ENCODE measurements at regions not wholly inside any gene's neighbourhood (a gene's known extent, or its start where the extent isn't known, plus 50 kb on each side); places are given as distances from the start of the nearest gene placed in this dataset.

DNA sequence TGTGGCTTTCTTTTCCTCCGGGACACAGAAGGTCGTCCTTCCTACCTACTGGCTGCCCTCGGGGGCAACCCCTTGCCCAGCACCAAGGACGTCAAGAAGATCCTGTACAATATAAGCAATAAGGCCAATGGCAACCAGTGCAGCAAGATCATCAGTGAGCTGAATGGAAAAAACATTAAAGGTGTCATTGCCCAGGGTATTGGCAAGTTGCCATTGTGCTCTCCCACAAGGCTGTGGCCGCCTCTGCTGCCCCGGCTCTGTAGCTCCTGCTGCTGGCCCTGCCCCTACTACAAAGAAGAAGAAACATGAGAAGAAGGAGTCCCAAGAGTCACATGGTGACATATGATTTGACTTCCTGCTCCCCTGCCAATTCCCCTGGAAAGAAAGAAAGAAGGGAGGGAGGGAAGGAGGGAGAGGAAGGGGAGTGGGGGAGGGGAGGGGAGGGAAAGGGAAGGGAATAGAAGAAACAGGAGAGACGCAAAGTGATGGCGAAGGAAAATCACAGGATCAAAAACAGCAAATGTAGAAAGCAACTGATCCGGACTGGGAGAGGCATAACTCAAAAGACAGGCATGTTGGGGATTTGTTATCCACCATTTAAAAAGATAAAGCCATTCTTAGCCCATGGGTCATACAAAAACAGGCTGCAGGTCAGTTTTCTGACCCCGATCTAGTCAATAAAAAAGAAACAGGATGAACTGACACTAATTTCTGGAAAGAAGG, 61.3 kb upstream of the RESF1 start:
- ATAC-seq (peak; percentile 87), FAIRE-seq (peak; percentile 32), DNase-seq (ENCODE audit: extremely low read depth in 1 of 4, low spot score in 3 of 4) (peak in 3 of 4 experiments; percentile 21 to 80 (median 72))
- no peaks in the 10 kb centered on the region; the same call in 1 of the 2 replicates for H3K9me3 ChIP-seq (replicated peaks; ENCODE audit: control insufficient read depth, insufficient read depth, low read depth, low read length)
- intact Hi-C loops (cut with micrococcal nuclease): loop anchor here (10.0 kb wide), 1 partner anchor 213 kb away; no protein-coding TSS in a partner anchor
- peak overlapping the region; percentile 25; the same call in 2 of the 3 replicates for H3K27ac ChIP-seq (ENCODE audit: extremely low read depth, low read depth, low read length)
- no peaks in the 10 kb centered on the region for H3K27me3 ChIP-seq (ENCODE audit: control insufficient read depth in 2 of 2, insufficient read depth in 2 of 2, low read length in 2 of 2)
- no peaks in the 10 kb centered on the region for H3K9me1 ChIP-seq (ENCODE audit: control insufficient read depth, insufficient read depth, low read length)
- H3K36me3 ChIP-seq (ENCODE audit: control insufficient read depth, insufficient read depth, low read length): no peaks in the 10 kb centered on the region
- peak overlapping the region in 1 of 2 experiments; percentile 5; a peak in 1 of 4 replicates for H3K9ac ChIP-seq (ENCODE audit: insufficient read depth in 1 of 2, low read depth in 2 of 2, low read length in 2 of 2)
- peak overlapping the region; percentile 73 for H2AFZ ChIP-seq (ENCODE audit: low read depth, low read length)
- POLR2A ChIA-PET: no interaction called here
- H3K79me2 ChIP-seq (ENCODE audit: control insufficient read depth, insufficient read depth, low read length): no peaks in the 10 kb centered on the region
- no peaks in the 10 kb centered on the region for H4K20me1 ChIP-seq (replicated peaks; ENCODE audit: control insufficient read depth, insufficient read depth, low read length)
- H3K4me2 ChIP-seq (ENCODE audit: insufficient read depth, low read length): peak overlapping the region; percentile 43
- WGBS (ENCODE audit: insufficient coverage, low coverage, missing lambda C conversion rate): 17% methylated on average over 7 of the region's 10 CpGs
- no TSS peak for BruUV-seq (replicated peaks)
- in situ Hi-C loops (cut with MboI): no loop called here
- CTCF ChIA-PET (ENCODE audit: low intra/inter-chr PET ratio): no interaction called here
- no peak overlapping the region for H3K4me3 ChIP-seq
- peaks cover 19 to 21% of the 10 kb centered on the region in 2 experiments for H3K4me1 ChIP-seq (replicated peaks in 1 of 2; ENCODE audit: control insufficient read depth in 2 of 2, insufficient read depth in 2 of 2, low read length in 2 of 2)
- TF ChIP-seq, protein P1, sequence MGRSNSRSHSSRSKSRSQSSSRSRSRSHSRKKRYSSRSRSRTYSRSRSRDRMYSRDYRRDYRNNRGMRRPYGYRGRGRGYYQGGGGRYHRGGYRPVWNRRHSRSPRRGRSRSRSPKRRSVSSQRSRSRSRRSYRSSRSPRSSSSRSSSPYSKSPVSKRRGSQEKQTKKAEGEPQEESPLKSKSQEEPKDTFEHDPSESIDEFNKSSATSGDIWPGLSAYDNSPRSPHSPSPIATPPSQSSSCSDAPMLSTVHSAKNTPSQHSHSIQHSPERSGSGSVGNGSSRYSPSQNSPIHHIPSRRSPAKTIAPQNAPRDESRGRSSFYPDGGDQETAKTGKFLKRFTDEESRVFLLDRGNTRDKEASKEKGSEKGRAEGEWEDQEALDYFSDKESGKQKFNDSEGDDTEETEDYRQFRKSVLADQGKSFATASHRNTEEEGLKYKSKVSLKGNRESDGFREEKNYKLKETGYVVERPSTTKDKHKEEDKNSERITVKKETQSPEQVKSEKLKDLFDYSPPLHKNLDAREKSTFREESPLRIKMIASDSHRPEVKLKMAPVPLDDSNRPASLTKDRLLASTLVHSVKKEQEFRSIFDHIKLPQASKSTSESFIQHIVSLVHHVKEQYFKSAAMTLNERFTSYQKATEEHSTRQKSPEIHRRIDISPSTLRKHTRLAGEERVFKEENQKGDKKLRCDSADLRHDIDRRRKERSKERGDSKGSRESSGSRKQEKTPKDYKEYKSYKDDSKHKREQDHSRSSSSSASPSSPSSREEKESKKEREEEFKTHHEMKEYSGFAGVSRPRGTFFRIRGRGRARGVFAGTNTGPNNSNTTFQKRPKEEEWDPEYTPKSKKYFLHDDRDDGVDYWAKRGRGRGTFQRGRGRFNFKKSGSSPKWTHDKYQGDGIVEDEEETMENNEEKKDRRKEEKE (IDR thresholded peaks at IDR 0.05; ENCODE audit: borderline replicate concordance in 1 of 2, control insufficient read depth in 1 of 2, low read depth in 2 of 2, low read length in 1 of 2): no peak
- TF ChIP-seq ZNF584 (CRISPR knock-in tag; IDR thresholded peaks at IDR 0.05; ENCODE audit: low read depth) (0 out of 2 replicates have a peak, but pooled peaks have one; percentile 34), CEBPB (tag; IDR thresholded peaks at IDR 0.05) (no peak), RBM14 (IDR thresholded peaks at IDR 0.05; ENCODE audit: borderline replicate concordance, insufficient read depth, low read depth, low read length) (no peak), NFIC (IDR thresholded peaks at IDR 0.05) (peak; percentile 97)
- TF ChIP-seq, protein P2, sequence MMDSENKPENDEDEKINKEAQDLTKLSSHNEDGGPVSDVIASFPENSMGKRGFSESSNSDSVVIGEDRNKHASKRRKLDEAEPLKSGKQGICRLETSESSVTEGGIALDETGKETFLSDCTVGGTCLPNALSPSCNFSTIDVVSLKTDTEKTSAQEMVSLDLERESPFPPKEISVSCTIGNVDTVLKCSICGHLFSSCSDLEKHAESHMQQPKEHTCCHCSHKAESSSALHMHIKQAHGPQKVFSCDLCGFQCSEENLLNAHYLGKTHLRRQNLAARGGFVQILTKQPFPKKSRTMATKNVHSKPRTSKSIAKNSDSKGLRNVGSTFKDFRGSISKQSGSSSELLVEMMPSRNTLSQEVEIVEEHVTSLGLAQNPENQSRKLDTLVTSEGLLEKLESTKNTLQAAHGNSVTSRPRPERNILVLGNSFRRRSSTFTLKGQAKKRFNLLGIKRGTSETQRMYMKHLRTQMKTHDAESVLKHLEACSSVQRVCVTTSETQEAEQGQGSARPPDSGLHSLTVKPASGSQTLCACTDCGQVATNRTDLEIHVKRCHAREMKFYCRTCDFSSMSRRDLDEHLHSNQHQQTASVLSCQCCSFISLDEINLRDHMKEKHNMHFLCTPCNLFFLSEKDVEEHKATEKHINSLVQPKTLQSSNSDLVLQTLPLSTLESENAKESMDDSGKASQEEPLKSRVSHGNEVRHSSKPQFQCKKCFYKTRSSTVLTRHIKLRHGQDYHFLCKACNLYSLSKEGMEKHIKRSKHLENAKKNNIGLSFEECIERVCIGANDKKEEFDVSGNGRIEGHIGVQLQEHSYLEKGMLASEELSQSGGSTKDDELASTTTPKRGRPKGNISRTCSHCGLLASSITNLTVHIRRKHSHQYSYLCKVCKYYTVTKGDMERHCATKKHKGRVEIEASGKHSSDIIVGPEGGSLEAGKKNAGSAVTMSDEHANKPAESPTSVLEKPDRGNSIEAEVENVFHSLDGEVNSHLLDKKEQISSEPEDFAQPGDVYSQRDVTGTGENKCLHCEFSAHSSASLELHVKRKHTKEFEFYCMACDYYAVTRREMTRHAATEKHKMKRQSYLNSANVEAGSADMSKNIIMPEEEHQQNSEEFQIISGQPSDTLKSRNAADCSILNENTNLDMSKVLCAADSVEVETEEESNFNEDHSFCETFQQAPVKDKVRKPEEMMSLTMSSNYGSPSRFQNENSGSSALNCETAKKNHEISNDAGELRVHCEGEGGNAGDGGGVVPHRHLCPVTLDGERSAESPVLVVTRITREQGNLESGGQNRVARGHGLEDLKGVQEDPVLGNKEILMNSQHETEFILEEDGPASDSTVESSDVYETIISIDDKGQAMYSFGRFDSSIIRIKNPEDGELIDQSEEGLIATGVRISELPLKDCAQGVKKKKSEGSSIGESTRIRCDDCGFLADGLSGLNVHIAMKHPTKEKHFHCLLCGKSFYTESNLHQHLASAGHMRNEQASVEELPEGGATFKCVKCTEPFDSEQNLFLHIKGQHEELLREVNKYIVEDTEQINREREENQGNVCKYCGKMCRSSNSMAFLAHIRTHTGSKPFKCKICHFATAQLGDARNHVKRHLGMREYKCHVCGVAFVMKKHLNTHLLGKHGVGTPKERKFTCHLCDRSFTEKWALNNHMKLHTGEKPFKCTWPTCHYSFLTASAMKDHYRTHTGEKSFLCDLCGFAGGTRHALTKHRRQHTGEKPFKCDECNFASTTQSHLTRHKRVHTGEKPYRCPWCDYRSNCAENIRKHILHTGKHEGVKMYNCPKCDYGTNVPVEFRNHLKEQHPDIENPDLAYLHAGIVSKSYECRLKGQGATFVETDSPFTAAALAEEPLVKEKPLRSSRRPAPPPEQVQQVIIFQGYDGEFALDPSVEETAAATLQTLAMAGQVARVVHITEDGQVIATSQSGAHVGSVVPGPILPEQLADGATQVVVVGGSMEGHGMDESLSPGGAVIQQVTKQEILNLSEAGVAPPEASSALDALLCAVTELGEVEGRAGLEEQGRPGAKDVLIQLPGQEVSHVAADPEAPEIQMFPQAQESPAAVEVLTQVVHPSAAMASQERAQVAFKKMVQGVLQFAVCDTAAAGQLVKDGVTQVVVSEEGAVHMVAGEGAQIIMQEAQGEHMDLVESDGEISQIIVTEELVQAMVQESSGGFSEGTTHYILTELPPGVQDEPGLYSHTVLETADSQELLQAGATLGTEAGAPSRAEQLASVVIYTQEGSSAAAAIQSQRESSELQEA (IDR thresholded peaks at IDR 0.05; ENCODE audit: low read depth): no peak
- TF ChIP-seq, protein P3, sequence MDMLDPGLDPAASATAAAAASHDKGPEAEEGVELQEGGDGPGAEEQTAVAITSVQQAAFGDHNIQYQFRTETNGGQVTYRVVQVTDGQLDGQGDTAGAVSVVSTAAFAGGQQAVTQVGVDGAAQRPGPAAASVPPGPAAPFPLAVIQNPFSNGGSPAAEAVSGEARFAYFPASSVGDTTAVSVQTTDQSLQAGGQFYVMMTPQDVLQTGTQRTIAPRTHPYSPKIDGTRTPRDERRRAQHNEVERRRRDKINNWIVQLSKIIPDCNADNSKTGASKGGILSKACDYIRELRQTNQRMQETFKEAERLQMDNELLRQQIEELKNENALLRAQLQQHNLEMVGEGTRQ (CRISPR knock-in tag; IDR thresholded peaks at IDR 0.05): peak; percentile 45

Data from K562 (cell line).